ENCODE measurements at regions not wholly inside any gene's neighbourhood (a gene's known extent, or its start where the extent isn't known, plus 50 kb on each side); places are given as distances from the start of the nearest gene placed in this dataset.

- H3K36me3 ChIP-seq (ENCODE audit: control insufficient read depth, insufficient read depth, low read length) = no peaks in the 10 kb centered on the region
- H3K4me3 ChIP-seq (ENCODE audit: extremely low read depth, insufficient read depth, low read length, poor library complexity, severe bottlenecking) = no peak overlapping the region
- no peaks in the 10 kb centered on the region for H3K4me1 ChIP-seq (ENCODE audit: control insufficient read depth, insufficient read depth, low read length, poor library complexity, severe bottlenecking)
- no peaks in the 10 kb centered on the region for H3K9me3 ChIP-seq (ENCODE audit: control insufficient read depth, low read length)
- H3K27ac ChIP-seq (ENCODE audit: low read depth, low read length, severe bottlenecking) = no peak overlapping the region
These were observed 215.3 kb upstream of the HS3ST5 start for GRCh38 chr6:114558153-114558552.

- WGBS, 2 experiments (ENCODE audit: insufficient coverage in 2 of 2) = 56 to 67% methylated on average over 1 of the region's 3 CpGs
- H3K27ac ChIP-seq (ENCODE audit: low read depth, low read length, severe bottlenecking) = no peak overlapping the region
These were observed 214.1 kb upstream of the HS3ST5 start for GRCh38 chr6:114556846-114557488.

GRCh38 chr6:114550316-114550715, 207.5 kb upstream of the HS3ST5 start:
- WGBS, 2 experiments (ENCODE audit: insufficient coverage in 2 of 2) = no CpG with 5 or more reads among the region's 2 CpGs
- Histone ChIP-seq H3K36me3 (ENCODE audit: control insufficient read depth, insufficient read depth, low read length) (no peaks in the 10 kb centered on the region), H3K9me3 (ENCODE audit: control insufficient read depth, low read length) (no peaks in the 10 kb centered on the region), H3K4me3 (ENCODE audit: extremely low read depth, insufficient read depth, low read length, poor library complexity, severe bottlenecking) (no peak overlapping the region), H3K27ac (ENCODE audit: low read depth, low read length, severe bottlenecking) (no peak overlapping the region), H3K4me1 (ENCODE audit: control insufficient read depth, insufficient read depth, low read length, poor library complexity, severe bottlenecking) (no peaks in the 10 kb centered on the region)

More at GRCh38 chr6:114556846-114557488, 214.1 kb upstream of the HS3ST5 start:
- Histone ChIP-seq H3K4me3 (ENCODE audit: extremely low read depth, insufficient read depth, low read length, poor library complexity, severe bottlenecking) (no peak overlapping the region), H3K9me3 (ENCODE audit: control insufficient read depth, low read length) (no peaks in the 10 kb centered on the region), H3K4me1 (ENCODE audit: control insufficient read depth, insufficient read depth, low read length, poor library complexity, severe bottlenecking) (no peaks in the 10 kb centered on the region), H3K36me3 (ENCODE audit: control insufficient read depth, insufficient read depth, low read length) (no peaks in the 10 kb centered on the region)

- no peaks in the 10 kb centered on the region for H3K9me3 ChIP-seq (ENCODE audit: control insufficient read depth, low read length)
- no peaks in the 10 kb centered on the region for H3K36me3 ChIP-seq (ENCODE audit: control insufficient read depth, insufficient read depth, low read length)
- H3K27ac ChIP-seq (ENCODE audit: low read depth, low read length, severe bottlenecking) = no peak overlapping the region
- H3K4me3 ChIP-seq (ENCODE audit: extremely low read depth, insufficient read depth, low read length, poor library complexity, severe bottlenecking) = no peak overlapping the region
- WGBS, 2 experiments (ENCODE audit: insufficient coverage in 2 of 2) = 71% methylated on average over 1 of the region's 2 CpGs; no CpG with 5 or more reads in 1 of the 2 experiments
- H3K4me1 ChIP-seq (ENCODE audit: control insufficient read depth, insufficient read depth, low read length, poor library complexity, severe bottlenecking) = no peaks in the 10 kb centered on the region
These were observed 200.9 kb upstream of the HS3ST5 start for GRCh38 chr6:114543696-114544095.

DNA sequence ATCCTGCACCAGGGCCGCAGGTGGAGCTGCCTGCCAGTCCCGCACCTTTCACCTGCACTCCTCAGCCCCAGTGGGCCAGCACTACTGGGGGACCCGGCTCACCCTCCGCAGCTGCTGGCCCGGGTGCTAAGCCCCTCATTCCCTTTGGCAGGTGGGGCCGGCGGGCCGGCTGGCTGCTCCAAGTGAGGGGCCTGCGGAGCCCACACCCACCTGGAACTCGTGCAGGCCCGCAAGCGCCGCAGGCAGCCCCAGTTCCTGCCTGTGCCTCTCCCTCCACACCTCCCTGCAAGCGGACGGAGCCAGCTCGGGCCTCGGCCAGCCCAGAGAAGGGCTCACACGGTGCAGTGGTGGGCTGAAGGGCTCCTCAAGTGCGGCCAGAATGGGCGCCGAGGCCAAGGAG, 199.0 kb upstream of the HS3ST5 start:
- 92 to 95% methylated on average over 6 to 10 of the region's 21 CpGs for WGBS, 2 experiments (ENCODE audit: insufficient coverage in 2 of 2)
- Histone ChIP-seq H3K4me1 (ENCODE audit: control insufficient read depth, insufficient read depth, low read length, poor library complexity, severe bottlenecking) (no peaks in the 10 kb centered on the region), H3K4me3 (ENCODE audit: extremely low read depth, insufficient read depth, low read length, poor library complexity, severe bottlenecking) (no peak overlapping the region), H3K27ac (ENCODE audit: low read depth, low read length, severe bottlenecking) (no peak overlapping the region), H3K9me3 (ENCODE audit: control insufficient read depth, low read length) (no peaks in the 10 kb centered on the region), H3K36me3 (ENCODE audit: control insufficient read depth, insufficient read depth, low read length) (no peaks in the 10 kb centered on the region)

DNA sequence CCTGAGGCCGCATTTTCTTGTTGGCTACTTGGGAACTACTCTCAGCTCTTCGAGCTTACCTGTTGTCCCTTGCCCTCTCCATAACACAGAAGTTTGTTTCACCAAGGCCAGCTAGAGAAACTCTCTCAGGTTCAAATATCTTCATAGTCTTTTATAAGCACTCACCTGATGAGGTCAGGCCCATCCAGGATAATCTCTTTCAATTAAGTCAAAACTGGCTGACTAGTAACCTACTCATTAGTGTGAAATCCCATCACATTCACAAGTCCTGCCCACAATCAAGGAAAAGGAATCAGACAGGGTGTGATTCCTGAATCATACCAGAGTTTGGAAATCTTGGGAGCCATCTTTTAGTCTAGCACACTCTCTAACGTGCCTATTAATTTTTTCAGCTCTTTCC, 195.2 kb upstream of the HS3ST5 start:
- Histone ChIP-seq H3K4me1 (ENCODE audit: control insufficient read depth, insufficient read depth, low read length, poor library complexity, severe bottlenecking) (no peaks in the 10 kb centered on the region), H3K9me3 (ENCODE audit: control insufficient read depth, low read length) (no peaks in the 10 kb centered on the region), H3K4me3 (ENCODE audit: extremely low read depth, insufficient read depth, low read length, poor library complexity, severe bottlenecking) (no peak overlapping the region), H3K27ac (ENCODE audit: low read depth, low read length, severe bottlenecking) (no peak overlapping the region), H3K36me3 (ENCODE audit: control insufficient read depth, insufficient read depth, low read length) (no peaks in the 10 kb centered on the region)
- WGBS, 2 experiments (ENCODE audit: insufficient coverage in 2 of 2) = 80 to 94% methylated on average over 2 to 3 of the region's 3 CpGs

- Histone ChIP-seq H3K4me1 (ENCODE audit: control insufficient read depth, insufficient read depth, low read length, poor library complexity, severe bottlenecking) (no peaks in the 10 kb centered on the region), H3K9me3 (ENCODE audit: control insufficient read depth, low read length) (no peaks in the 10 kb centered on the region), H3K4me3 (ENCODE audit: extremely low read depth, insufficient read depth, low read length, poor library complexity, severe bottlenecking) (no peak overlapping the region), H3K27ac (ENCODE audit: low read depth, low read length, severe bottlenecking) (no peak overlapping the region), H3K36me3 (ENCODE audit: control insufficient read depth, insufficient read depth, low read length) (no peaks in the 10 kb centered on the region)
- 85 to 88% methylated on average over 3 of the region's 4 CpGs for WGBS, 2 experiments (ENCODE audit: insufficient coverage in 2 of 2)
These were observed 192.0 kb upstream of the HS3ST5 start for GRCh38 chr6:114534813-114535212.

GRCh38 chr6:114524081-114524480, 181.3 kb upstream of the HS3ST5 start:
- Histone ChIP-seq H3K27ac (ENCODE audit: low read depth, low read length, severe bottlenecking) (no peak overlapping the region), H3K4me1 (ENCODE audit: control insufficient read depth, insufficient read depth, low read length, poor library complexity, severe bottlenecking) (no peaks in the 10 kb centered on the region), H3K4me3 (ENCODE audit: extremely low read depth, insufficient read depth, low read length, poor library complexity, severe bottlenecking) (no peak overlapping the region), H3K9me3 (ENCODE audit: control insufficient read depth, low read length) (no peaks in the 10 kb centered on the region), H3K36me3 (ENCODE audit: control insufficient read depth, insufficient read depth, low read length) (no peaks in the 10 kb centered on the region)

- WGBS, 2 experiments (ENCODE audit: insufficient coverage in 2 of 2) = 40 to 90% methylated on average over 1 of the region's 2 CpGs
- H3K4me1 ChIP-seq (ENCODE audit: control insufficient read depth, insufficient read depth, low read length, poor library complexity, severe bottlenecking) = no peaks in the 10 kb centered on the region
- H3K27ac ChIP-seq (ENCODE audit: low read depth, low read length, severe bottlenecking) = no peak overlapping the region
- H3K36me3 ChIP-seq (ENCODE audit: control insufficient read depth, insufficient read depth, low read length) = no peaks in the 10 kb centered on the region
- H3K4me3 ChIP-seq (ENCODE audit: extremely low read depth, insufficient read depth, low read length, poor library complexity, severe bottlenecking) = no peak overlapping the region
- no peaks in the 10 kb centered on the region for H3K9me3 ChIP-seq (ENCODE audit: control insufficient read depth, low read length)
These were observed 180.7 kb upstream of the HS3ST5 start for GRCh38 chr6:114523508-114523907.

- no peak overlapping the region for H3K27ac ChIP-seq (ENCODE audit: low read depth, low read length, severe bottlenecking)
- WGBS, 2 experiments (ENCODE audit: insufficient coverage in 2 of 2) = 92 to 96% methylated on average over 2 to 3 of the region's 3 CpGs
- no peaks in the 10 kb centered on the region for H3K4me1 ChIP-seq (ENCODE audit: control insufficient read depth, insufficient read depth, low read length, poor library complexity, severe bottlenecking)
- no peak overlapping the region for H3K4me3 ChIP-seq (ENCODE audit: extremely low read depth, insufficient read depth, low read length, poor library complexity, severe bottlenecking)
- no peaks in the 10 kb centered on the region for H3K36me3 ChIP-seq (ENCODE audit: control insufficient read depth, insufficient read depth, low read length)
- no peaks in the 10 kb centered on the region for H3K9me3 ChIP-seq (ENCODE audit: control insufficient read depth, low read length)
These were observed 179.1 kb upstream of the HS3ST5 start for GRCh38 chr6:114521926-114522325.

DNA sequence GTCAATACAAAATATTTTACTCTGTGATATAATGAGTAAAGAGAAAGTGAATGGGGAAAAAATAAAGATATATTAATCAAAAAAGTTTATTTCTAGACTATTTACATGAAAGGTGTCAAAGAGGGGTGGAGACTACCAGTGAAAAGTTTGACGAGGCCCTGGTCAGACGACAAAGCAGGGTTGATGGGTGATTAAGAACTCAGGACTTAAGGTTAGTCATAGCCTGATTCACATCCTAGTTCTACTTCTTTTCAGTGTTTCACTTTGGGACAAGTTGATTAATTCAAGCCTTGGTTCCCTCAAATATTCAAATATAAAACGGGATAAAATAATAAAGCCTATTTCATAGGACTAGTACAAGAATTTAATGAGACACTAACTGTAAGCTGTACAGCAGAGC, 178.2 kb upstream of the HS3ST5 start:
- Histone ChIP-seq H3K4me3 (ENCODE audit: extremely low read depth, insufficient read depth, low read length, poor library complexity, severe bottlenecking) (no peak overlapping the region), H3K9me3 (ENCODE audit: control insufficient read depth, low read length) (no peaks in the 10 kb centered on the region), H3K36me3 (ENCODE audit: control insufficient read depth, insufficient read depth, low read length) (no peaks in the 10 kb centered on the region), H3K27ac (ENCODE audit: low read depth, low read length, severe bottlenecking) (no peak overlapping the region), H3K4me1 (ENCODE audit: control insufficient read depth, insufficient read depth, low read length, poor library complexity, severe bottlenecking) (no peaks in the 10 kb centered on the region)
- WGBS, 2 experiments (ENCODE audit: insufficient coverage in 2 of 2) = 53% methylated on average over 2 of the region's 3 CpGs; no CpG with 5 or more reads in 1 of the 2 experiments

Data from mesodermal cell (in vitro differentiated cells).